ENCODE measurements at regions not wholly inside any gene's neighbourhood (a gene's known extent, or its start where the extent isn't known, plus 50 kb on each side); places are given as distances from the start of the nearest gene placed in this dataset.
"Not testable (repeated sequence)": the region's sequence is repeated elsewhere in the genome, so short reads cannot be mapped to it uniquely, and the experiment has no call there.

DNA sequence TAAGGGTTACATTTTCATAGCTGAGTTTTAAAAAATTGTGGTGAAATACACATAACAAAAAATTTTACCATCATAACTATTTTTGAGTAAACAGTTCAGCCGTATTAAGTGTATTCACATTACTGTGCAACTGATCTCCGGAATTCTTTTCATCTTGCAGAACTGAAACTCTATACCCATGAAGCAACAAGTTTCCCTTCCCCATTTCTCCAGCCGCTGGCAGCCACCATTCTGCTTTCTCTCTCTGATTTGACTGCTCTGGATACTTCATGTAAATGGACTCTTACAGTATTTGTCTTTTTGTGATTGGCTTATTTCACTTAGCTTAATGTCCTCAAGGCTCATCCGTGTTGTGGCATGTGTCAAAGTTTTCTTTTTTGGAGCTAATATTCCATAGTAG lies 341.6 kb downstream of the QKI start:
- no peak overlapping the region for H3K4me3 ChIP-seq (ENCODE audit: low read length)
- DNase-seq (ENCODE audit: low read depth, low spot score), result no peak

GRCh38 chr6:163754866-163755265 lies 340.3 kb downstream of the QKI start:
- no peak for DNase-seq (ENCODE audit: low read depth, low spot score)
- H3K4me3 ChIP-seq (ENCODE audit: low read length), result no peak overlapping the region

DNA sequence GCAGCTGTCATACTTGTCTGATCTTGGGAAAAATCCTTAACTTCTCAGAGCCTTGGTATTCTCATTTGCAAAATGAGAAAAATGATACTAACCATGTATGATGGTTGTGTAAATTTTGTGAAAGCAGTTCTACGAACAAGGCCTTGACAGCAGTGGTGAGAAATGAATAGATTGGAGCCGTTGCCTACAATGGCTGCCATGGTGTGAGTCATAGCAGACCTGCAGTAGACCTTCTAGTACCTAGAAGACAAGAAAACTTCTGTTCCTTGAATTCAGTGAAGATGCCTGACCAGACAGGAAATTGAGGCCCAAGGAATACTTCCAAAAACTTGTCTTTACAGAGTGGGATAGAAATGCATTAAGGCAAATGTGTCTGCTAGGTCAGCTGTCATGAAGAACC lies 338.9 kb downstream of the QKI start:
- no peak overlapping the region for H3K4me3 ChIP-seq (ENCODE audit: low read length)
- no peak for DNase-seq (ENCODE audit: low read depth, low spot score)

- no peak for DNase-seq (ENCODE audit: low read depth, low spot score)
- no peak overlapping the region for H3K4me3 ChIP-seq (ENCODE audit: low read length)
Measured at GRCh38 chr6:163752446-163752845, 337.9 kb downstream of the QKI start.

DNA sequence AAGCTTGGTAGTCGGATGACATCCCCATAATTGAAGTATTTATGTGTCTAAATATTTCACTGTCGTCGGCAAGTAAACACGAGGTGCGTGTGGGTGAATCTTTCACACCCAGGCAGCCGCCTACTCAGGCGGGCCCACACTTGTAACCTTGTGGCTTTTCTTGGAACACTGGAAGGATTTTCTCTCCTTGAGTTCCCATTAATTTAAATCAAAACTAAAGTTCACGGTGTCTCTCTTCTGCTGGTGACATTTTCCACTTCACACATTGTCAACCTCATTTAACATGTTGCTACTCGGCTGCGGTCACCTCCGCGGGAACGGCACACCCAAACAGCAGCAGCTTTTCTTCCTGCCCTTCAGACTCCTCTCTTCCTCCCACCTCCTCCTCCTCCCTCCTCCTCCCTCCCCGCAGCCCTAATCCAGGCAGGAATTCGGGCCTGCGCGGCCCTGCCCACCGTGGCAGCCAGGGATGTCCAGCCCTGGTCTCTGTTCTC lies 336.6 kb downstream of the QKI start:
- H3K4me3 ChIP-seq (ENCODE audit: low read length), result no peak overlapping the region
- DNase-seq (ENCODE audit: low read depth, low spot score), result no peak

DNA sequence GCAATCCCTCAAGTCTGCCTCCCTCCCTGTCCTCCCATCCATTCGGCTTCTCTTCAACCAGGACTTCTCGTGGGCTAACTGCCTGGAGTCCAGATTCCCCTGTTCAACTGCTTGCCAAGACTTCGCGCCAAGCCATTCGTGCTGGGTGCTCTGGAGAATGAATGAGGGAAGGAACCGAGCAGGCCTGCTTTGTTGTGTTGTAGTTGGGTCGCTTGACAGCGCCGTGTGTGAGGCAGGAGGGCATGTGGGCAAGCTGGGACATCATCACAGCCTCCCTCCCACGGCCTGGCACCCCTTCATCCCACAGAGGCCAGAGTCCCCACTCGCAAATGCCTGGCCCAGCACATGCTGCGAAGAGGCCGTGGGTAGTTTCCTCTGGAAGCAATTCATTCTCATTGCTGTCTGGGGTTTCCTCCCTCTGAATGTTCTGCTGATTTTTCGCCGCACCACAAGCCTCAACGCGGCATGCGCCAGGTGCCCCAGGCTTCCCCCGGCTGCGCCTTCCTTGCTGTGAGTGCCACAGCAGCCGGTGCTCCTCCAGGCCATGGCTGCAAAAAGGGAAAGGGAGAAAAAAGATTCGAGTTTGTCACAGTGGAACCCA lies 336.0 kb downstream of the QKI start:
- H3K4me3 ChIP-seq (ENCODE audit: low read length), result no peak overlapping the region
- DNase-seq (ENCODE audit: low read depth, low spot score), result no peak

DNA sequence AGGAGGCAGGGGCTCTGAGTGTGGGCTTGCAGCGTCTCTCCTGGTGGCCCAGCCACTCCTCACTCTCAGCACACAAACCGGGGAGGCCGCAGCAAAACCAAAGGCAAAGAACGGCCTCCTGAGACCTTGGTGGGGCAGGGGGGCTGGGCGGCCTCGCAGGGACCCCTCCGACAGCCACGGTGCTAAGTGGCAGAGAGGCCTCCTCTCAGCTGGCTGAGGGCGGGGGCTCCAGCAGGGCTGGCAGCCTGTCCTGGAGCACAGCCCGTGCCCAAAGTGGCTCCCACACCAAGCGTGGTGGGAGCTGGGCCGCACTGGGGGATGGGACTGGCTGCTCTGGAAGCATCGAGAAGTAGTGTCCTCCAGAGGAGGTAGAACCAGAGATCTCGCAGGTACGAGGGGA lies 334.4 kb downstream of the QKI start:
- DNase-seq (ENCODE audit: low read depth, low spot score), result no peak

DNA sequence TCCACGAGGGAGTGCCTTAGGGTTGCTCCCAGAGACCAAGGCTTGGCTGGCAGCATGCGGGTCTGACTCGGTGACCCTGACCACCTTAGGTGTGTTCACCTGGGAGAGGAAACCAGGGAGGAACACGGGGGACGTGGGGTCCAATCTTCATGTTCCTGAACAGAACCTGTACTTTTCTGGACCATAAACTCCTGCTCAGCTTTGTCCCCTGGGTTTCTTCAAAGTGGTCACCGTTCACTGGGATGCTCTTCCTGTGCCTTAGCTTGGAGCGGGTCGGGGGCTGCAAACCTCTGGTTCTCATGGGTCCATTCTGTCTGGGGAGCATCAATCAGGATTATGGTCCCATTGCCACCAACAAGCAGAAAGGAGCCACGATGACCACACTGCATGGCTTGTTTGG lies 333.5 kb downstream of the QKI start:
- no peak for DNase-seq (ENCODE audit: low read depth, low spot score)
- H3K4me3 ChIP-seq (ENCODE audit: low read length), result no peak overlapping the region

More for the DNA sequence above, 334.4 kb downstream of the QKI start:
- no peak overlapping the region for H3K4me3 ChIP-seq (ENCODE audit: low read length)

DNA sequence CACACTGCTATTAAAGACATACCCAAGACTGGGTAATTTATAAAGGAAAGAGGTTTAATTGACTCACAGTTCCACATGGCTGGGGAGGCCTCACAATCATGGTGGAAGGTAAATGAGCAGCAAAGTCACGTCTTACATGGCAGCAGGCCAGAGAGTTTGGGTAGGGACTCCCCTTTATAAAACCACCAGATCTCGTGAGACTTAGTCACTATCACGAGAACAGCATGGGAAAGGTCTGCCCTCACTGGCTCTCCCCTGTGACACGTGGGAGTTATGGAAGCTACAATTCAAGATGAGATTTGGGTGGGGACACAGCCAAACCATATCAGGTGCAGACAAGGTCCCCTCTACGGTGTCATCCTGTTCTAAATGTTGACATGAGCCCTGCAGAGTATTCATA lies 332.5 kb downstream of the QKI start:
- H3K4me3 ChIP-seq (ENCODE audit: low read length); DNase-seq (ENCODE audit: low read depth, low spot score): not testable (repeated sequence)

DNA sequence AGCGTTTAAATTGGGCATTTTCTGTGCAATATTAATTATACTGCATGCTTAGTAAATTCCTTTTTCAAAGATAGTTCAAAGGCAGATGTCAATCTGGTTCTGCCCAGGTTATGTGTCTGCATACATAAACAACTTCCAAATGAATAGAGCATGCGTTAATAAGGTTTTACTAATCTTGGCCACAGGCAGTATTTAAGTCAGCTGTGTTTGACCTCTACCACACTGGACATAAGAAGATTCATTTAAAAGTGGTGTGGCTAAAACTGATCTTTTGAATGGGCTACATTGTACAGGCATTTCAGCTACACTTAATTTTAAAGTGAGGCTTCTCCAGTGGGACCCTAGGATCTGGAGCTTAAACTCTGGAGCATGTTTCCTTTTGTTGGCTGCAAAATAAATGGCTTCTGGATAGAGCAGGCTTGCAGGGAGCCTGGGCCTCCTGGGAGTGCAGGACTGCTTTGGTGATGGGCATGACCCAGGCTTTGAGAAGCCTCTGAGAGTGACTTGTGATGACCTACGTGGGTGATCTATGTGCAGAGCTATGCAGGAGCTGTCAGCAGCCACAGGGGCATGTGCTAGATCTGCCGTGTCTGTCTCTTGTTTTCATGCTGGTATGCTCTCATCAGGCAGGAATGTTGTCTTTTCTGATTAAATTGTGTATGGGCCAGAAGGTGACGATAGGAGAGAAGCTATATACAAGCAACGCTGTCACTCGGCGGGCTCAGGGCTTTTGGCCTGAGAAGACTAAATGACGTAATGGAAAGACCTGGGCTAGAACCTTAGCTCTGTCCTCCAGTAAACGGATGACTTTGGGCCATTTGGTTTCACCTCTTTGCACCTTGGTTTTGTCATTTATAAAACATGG lies 331.2 kb downstream of the QKI start:
- no peak for DNase-seq (ENCODE audit: low read depth, low spot score)
- H3K4me3 ChIP-seq (ENCODE audit: low read length), result no peak overlapping the region

GRCh38 chr6:163744256-163744925 lies 329.9 kb downstream of the QKI start:
- DNase-seq (ENCODE audit: low read depth, low spot score), result no peak
- no peak overlapping the region for H3K4me3 ChIP-seq (ENCODE audit: low read length)

- DNase-seq (ENCODE audit: low read depth, low spot score), result no peak
- no peak overlapping the region for H3K4me3 ChIP-seq (ENCODE audit: low read length)
Measured at GRCh38 chr6:163743796-163744195, 329.3 kb downstream of the QKI start.

DNA sequence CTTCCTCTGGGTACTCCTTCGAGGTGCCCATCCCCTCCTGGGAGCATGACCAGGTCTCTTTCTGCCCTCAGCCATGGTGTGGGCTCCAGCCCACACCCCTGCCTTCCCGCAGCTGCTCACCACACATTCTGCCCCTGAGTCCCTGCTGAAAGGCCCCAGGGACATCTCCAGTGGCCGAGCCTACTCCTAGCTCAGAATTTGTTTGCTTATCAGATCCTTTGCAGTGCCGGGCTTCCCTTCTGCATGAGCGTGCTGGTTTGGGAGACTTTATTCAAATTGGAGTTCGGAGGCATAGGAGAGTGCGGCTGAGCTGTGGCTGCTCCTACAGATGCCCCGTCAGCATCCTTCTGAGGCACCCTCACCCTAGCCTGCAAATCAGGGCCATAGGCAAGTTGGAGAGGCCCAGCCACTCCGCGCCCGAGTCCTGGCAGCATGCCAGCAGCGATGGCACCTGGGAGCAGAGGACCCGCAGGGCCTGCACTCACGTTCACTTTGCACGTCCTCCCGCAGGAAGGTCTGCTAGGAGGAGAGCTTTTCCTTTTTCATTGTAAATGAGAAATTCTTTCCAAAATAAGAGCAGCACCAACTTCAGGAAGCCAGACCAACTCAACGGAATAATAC lies 327.3 kb downstream of the QKI start:
- no peak overlapping the region for H3K4me3 ChIP-seq (ENCODE audit: low read length)
- no peak for DNase-seq (ENCODE audit: low read depth, low spot score)

- no peak for DNase-seq (ENCODE audit: low read depth, low spot score)
- no peak overlapping the region for H3K4me3 ChIP-seq (ENCODE audit: low read length)
Measured at GRCh38 chr6:163741342-163741741, 326.8 kb downstream of the QKI start.

DNA sequence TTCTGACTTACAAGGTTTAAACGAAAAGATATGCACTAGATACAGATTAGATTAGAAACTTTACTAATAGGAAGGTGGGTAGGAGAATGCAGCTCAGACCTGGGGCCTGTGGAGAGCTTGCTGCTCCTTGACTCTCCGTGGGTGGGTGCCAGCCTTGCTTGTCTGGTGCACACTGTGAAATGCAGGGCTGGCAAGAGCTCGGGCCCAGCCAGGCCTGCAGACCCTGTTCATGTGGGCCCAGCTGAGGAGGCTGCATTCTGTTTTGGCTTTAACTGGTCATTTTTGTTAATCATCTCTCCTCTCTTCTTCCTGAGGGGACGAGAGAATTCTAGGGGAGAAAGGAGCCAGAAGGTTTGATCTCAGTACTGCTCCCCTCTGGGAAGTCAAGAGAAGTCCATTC lies 325.4 kb downstream of the QKI start:
- H3K4me3 ChIP-seq (ENCODE audit: low read length), result no peak overlapping the region

GRCh38 chr6:163739408-163739725 lies 324.8 kb downstream of the QKI start:
- DNase-seq (ENCODE audit: low read depth, low spot score), result no peak
- no peak overlapping the region for H3K4me3 ChIP-seq (ENCODE audit: low read length)

More for the DNA sequence above, 325.4 kb downstream of the QKI start:
- no peak for DNase-seq (ENCODE audit: low read depth, low spot score)

GRCh38 chr6:163738725-163739407 lies 324.3 kb downstream of the QKI start:
- no peak for DNase-seq (ENCODE audit: low read depth, low spot score)
- H3K4me3 ChIP-seq (ENCODE audit: low read length), result no peak overlapping the region

- DNase-seq (ENCODE audit: low read depth, low spot score), result no peak
- no peak overlapping the region for H3K4me3 ChIP-seq (ENCODE audit: low read length)
Measured at GRCh38 chr6:163738304-163738703, 323.8 kb downstream of the QKI start.

GRCh38 chr6:163735076-163735475 lies 320.6 kb downstream of the QKI start:
- H3K4me3 ChIP-seq (ENCODE audit: low read length), result no peak overlapping the region
- DNase-seq (ENCODE audit: low read depth, low spot score), result no peak
